Loucy (cell line): ENCODE measurements at regions not wholly inside any gene's neighbourhood (a gene's known extent, or its start where the extent isn't known, plus 50 kb on each side); places are given as distances from the start of the nearest gene placed in this dataset.

Experiments
- EZH2phosphoT487 ChIP-seq: fragments of 200-600 bp; IDR thresholded peaks from 2 replicates; pipeline ENCODE4 v1.6.1; 2018; ENCODE audit warnings: antibody characterized with exemption, mild to moderate bottlenecking, moderate library complexity, borderline replicate concordance
- TF ChIP-seq, protein P1 (sequence below): fragments of 200-600 bp; sonication (generic); conservative IDR thresholded peaks from 2 replicates; pipeline ENCODE4 v1.5.1; 2014; ENCODE audit warnings: mild to moderate bottlenecking, antibody characterized with exemption, low read length

DNA sequence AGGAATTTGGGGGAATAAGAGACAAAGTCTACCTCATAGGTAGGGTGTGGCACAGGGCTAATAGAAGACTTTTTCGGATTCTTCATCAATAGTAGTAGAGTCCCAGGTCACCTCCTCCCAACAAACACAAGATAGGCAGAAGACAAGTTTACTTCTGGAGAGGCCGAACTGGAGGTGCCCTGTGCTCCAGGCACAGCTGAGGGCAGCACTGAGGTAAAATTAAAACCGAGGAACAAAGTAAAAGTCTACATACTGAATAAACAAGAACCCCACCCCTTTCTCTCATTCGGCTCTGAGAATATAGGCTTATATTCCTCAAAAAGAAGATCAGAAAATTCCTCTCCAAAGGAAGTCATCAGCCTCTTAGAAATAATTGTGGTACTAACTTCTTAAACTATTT, 161.5 kb downstream of the SEC23A start:
- TF ChIP-seq, protein P1, sequence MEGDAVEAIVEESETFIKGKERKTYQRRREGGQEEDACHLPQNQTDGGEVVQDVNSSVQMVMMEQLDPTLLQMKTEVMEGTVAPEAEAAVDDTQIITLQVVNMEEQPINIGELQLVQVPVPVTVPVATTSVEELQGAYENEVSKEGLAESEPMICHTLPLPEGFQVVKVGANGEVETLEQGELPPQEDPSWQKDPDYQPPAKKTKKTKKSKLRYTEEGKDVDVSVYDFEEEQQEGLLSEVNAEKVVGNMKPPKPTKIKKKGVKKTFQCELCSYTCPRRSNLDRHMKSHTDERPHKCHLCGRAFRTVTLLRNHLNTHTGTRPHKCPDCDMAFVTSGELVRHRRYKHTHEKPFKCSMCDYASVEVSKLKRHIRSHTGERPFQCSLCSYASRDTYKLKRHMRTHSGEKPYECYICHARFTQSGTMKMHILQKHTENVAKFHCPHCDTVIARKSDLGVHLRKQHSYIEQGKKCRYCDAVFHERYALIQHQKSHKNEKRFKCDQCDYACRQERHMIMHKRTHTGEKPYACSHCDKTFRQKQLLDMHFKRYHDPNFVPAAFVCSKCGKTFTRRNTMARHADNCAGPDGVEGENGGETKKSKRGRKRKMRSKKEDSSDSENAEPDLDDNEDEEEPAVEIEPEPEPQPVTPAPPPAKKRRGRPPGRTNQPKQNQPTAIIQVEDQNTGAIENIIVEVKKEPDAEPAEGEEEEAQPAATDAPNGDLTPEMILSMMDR = no peak
- no peak for TF ChIP-seq EZH2phosphoT487
